HG03558 (cell line): ENCODE measurements at regions not wholly inside any gene's neighbourhood (a gene's known extent, or its start where the extent isn't known, plus 50 kb on each side); places are given as distances from the start of the nearest gene placed in this dataset.

ENCODE experiments used
- ATAC-seq: cut with Tn5 transposase; IDR thresholded peaks from one replicate; pipeline ENCODE4 v1.9.1; 2021; ENCODE audit warnings: moderate number of reproducible peaks; ENCODE audit not compliant: unreplicated experiment; ENCODE audit errors: extremely low read depth

DNA sequence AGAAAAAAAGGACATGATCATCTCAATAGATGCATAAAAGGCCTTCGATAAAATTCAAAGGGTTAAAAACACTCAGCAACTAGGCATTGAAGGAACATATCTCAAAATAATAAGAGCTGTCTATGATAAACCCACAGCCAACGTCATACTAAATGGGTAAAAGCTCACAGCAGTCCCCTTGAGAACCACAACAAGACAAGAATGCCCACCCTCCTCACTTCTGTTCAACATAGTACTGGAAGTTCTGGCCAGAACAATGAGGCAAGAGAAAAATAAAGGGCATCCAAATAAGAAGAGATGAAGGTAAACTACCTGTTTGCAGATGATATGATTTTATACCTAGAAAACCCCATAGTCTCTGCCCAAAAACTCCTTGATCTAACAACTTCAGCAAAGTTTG lies 619.7 kb upstream of the LMCD1 start:
- ATAC-seq = no peak

DNA sequence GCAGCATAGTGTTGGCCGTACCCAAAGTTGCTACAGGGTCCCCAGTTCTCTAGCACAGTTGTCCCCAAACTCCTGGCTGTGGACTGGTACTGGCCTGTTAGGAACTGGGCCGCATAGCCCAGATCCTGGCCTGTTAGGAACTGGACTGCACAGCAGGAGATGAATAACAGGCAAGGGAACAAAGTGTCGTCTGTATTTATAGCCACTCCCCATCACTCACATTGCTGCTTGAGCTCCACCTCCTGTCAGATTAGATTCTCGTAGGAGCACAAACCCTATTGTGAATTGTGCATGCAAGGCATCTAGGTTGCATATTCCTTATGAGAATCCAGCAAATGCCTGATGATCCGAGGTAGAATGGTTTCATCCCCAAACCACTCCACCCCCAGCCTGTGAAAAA lies 604.0 kb upstream of the LMCD1 start:
- ATAC-seq = no peak

DNA sequence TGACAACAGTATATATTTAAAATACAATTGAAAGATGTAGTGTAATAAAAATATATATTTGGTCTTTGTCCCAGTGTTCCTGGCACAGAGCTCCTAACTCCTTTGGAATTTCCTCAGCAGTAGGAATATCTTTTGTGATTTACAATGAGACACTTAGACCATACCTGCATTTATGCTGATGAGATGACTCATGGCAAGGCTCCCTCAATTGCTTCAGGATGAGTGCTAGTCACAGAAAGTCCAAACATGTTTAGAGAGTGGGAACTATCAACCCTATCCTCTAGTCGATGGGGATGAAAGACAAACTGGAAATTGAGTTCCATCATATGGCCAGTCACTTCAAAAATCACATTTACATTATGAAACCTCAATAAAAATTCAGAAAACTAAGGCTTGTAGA lies 588.3 kb upstream of the LMCD1 start:
- ATAC-seq = no peak

DNA sequence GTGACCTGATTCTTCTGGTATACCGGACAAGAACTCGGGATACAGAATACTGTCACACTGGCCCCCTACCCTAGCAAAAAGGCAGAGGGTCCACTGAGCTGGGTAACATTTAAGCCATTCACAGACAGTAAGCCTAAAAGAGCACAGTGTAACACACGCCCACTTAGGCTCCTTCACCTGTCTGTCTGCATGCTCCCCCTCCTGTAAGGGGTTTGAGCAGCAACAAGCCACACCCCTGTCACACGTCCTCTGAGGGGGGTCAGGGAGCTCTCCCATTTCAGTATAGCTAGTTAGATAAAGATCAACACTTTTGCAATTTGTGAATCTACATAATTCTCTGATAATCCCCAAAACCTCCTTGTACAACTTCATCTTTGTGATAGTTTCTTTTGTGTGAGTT lies 586.3 kb upstream of the LMCD1 start:
- no peak for ATAC-seq

DNA sequence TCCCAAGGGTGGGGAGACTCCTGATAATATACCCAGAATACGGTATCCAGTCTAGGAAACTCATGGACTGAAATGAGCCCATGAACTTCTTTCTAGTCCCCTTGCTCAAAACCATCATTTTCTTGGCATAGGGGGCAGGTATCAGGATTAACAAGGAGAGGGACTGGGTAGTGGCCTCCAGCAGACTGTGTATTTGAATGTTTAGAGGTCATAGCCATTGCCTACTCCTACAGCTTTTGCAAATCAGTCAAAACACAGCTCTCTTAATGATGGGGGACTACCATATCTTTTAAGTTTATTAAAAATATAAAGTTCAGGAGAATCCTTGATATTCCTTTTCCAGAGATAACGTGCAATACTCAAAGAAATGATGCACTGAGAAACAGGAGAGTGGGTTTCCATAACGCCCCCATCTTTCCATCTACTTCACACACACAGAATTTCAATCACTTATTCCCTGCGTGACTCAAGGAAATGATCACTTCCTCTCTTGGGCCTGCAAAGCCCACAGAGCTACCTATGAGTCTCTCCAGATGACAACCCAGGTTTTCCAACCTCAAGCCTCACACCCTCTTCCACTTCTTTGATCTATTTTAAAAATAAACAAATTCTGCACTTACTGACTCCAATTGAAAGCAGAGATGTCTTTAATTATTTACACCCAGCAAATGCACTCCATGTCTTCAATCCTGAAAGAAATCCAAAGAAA lies 584.0 kb upstream of the LMCD1 start:
- ATAC-seq = no peak

DNA sequence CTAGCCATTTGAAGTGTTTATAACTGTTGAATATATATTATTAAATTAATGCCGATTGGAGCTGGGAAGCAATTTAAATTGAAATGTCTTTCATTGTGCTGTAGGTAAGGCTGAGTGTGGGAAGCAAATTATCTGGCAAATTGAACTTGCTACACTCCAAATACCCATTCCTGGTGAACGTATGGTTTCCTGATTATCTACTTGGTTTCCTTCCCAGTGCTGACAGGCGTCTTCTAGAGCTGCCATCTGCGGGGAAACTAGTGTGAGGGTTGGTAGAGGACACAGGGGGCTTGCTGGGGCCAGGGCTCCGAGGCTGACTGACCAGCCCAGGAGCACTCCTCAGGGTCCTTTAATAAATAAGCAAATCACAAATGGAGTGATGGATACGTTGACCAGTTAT lies 581.4 kb upstream of the LMCD1 start:
- no peak for ATAC-seq

DNA sequence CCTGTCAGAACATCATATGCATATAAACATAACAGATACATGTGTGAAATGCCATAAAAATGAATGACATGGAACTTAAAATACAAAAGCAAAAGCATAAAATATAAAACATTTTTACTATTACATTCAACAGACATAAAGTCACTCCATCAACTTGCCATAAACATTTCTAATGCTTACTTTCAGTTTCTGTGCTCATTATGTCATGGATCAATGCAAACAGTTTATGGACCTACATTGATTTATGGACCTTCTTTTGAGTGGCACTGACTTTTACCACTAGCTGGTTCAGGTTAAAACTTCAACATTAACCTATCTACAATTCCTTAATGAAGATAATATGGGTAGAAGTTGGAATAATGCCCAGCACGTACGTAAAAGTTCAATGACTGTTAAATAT lies 577.4 kb upstream of the LMCD1 start:
- ATAC-seq = no peak

DNA sequence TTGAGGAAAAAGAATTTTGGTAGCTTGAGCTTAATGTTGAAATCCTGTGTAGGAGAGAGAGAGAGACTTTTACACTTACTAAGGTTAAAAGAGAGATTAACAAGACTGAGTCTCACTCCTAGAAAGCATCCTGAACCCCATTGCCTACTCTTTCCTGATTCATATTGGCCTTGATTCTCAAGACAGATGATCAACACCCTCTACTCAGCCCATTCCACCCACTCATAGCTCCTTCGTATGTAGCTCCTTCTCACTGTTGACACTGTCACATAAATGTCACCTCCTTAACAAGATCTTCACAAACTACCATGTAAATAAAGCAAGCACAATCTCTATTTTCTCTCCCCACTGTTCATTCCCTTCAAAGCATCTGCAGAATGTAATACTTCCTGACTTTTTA lies 574.6 kb upstream of the LMCD1 start:
- no peak for ATAC-seq

DNA sequence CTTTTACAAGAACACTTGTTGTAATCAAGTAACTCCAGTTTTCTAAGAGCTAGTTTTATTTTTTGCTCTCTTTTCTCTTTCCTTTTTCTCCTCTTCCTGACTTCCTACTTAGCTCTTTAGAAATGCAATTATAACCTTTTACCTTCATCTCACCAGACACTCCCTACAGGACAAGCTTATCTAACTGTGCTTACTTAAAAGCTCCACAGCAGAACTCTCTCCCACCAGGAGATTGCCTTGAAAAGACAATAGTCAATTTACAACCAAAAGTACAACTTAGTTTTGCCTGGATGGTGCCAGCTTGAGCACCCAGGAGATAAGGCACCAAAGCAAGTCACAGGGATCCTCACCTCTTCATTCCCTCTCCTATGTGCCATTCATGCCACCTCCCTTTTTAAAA lies 573.8 kb upstream of the LMCD1 start:
- ATAC-seq = no peak

DNA sequence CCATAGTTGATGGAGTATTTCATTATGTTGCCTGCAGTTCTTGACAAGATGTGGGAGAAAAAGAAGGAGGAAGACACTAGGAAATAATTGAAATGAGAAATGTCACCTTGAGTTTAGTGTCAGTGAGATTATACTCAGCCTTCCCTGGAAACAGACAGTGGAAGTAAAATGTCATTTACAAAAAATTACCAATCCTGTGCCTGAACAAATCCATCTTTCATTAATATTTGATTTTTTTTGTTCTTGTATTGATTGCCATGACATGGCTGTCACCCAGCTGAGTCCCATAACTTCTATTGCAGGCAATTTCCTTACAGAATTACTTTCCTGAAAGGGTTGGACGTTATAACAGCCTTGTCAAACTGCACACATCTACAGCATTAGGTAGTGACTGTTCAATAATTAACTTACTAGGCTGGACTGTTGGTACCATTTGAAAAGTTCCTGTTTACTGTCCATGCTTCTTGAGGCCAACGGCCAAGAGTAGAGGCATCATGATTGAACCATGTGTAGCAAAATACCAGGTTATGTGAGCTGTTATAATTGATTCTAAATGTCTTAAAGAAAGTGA lies 572.2 kb upstream of the LMCD1 start:
- no peak for ATAC-seq

DNA sequence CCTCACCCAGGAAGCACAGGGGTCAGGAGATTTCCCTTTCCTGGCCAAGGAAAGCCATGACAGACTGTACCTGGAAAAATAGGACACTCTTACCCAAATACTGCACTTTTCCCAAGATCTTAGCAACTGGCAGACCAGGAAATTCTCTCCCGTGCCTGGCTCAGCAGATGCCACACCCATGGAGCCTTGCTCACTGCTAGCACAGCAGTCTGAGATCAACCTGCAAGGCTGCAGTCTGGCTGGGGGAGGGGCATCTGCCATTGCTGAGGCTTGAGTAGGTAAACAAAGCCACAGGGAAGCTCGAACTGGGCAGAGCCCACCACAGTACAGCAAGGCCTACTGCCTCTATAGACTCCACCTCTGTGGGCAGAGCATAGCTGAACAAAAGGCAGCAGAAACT lies 567.3 kb upstream of the LMCD1 start:
- ATAC-seq = no peak

DNA sequence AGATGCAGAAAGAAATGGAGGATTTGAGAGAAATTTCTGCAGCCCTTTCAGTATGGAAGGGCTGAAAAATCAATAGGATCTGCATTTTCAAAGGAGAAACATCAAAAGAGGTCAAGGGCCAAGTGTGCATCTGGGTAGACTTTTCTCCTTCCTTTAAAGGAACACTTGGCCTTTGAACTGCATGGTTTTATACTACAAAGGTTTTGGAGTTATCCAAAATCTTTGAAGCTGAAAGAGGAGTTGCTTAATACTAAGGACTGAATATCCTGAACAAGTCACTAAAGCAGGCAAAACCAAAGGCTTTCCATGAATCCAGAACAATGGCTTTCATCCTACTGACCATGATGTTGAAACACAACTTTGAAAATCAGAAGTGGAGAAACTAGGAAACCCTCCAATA lies 553.7 kb upstream of the LMCD1 start:
- no peak for ATAC-seq

DNA sequence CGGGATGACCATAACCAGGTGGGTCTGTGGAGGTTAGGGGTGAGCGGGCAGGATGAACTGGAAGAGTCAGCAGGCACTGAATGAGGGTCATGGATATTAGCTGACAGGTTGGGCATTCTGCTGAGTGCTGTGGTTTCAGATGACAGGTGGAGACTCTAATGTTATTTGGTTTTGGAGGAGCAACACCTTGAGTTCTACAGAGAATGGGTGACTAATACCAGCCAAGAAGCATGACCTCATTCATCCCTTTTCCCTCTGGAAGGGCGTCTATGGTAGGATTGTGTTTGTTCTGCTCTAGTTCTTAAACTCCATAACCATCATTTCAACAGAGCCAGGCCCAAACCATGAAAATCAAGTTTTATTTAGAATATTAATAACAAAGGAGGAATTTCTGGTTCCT lies 550.7 kb upstream of the LMCD1 start:
- ATAC-seq = no peak

DNA sequence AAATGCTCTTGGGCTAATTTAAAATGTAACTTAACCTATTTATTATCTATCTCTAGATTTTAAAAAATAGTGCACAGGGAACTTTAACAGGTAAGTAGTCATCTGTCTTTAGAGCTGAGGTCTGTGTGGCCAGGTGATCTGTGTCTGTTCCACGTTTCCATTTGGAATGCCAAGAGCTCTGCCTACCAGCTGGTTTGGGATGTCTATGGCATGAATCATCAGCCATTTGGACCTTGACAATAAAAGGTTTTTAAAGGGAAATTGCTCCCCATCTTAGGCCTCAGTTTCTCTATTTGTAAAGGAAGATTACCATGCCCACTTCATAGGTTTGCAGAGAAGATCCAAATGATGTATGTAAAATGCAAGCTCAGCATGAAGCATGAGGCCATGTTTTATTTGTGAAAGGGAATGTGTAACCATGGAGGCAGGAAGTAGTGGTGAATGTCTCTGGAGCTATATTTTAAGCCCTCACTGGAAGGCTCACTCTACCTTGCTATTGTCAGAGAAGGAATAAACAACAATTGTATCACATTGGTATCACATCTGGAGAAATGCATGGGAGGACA lies 548.1 kb upstream of the LMCD1 start:
- no peak for ATAC-seq

DNA sequence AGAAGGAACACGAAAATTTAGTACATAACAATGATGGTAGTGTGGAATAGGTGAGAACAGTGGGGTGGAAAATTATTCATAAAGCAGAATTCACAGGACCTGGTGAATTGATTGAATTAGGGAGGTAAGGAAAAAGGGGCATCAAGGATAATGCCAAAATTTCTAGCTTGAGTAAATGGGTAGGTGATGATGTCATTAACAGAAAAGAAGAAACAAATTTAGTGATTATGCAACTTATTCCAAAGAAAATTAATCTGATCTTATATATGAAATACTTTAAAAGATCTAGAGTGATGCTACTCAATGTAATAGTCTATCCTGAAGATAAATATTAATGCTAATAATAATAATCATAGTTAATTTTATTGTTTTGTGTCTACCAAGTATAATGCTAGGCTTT lies 544.6 kb upstream of the LMCD1 start:
- no peak for ATAC-seq

DNA sequence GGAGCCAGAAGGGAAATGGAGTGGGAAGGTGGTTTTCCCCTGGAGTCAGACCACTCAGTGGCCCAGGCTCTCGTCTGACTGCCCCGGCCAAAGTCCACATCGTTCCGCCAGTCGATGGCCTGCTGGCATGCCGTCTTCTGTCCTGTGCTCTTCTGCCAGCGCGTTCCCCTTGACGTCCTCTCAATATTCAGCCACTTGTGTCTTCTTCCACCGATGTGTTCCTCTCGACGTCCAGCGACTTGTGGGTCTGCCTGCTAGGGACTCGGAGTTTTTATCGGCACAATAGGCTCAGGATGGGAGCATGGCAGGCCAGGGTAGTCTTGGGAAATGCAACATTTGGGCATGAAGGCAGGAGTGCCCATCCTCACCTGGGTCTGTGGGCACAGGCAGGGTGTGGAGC lies 542.5 kb upstream of the LMCD1 start:
- ATAC-seq = no peak

DNA sequence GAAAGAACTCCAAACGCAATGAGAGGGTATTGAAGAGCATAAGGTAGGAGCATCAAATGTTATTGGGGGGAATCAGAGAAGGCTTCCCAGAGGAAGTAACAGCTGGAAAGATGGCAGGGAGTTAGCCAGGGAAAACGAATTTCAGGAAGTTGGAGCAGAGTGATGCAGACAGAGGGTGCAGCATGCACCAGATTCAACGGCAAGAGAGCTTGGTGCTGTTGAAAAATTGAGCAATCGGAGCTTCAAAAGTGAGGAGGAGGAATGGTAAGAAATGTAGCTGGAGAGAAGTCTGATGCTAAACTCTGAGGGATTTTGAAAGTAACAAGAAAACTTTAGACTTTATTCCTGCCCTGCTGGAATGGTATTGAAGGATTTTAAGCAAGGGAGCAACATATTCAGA lies 541.0 kb upstream of the LMCD1 start:
- ATAC-seq = no peak

DNA sequence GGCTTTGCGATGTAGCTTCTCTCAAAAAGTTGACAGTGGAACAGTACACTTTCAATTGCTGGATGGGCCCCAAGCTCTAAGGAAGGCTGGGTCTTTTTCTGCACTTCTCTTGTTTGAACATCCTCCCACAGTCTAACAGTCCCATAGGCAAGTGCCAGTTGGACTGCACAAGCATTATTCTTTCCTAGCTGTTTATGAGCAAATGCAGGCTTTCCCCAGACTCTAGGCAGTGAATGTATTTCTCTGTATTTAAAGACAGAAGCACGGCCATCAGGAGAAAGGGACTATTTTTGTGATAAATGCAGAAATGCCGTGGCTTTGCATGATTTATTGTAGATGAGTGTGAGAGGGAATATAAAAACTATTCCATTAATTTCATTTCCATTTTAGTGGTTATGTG lies 539.3 kb upstream of the LMCD1 start:
- ATAC-seq = no peak

DNA sequence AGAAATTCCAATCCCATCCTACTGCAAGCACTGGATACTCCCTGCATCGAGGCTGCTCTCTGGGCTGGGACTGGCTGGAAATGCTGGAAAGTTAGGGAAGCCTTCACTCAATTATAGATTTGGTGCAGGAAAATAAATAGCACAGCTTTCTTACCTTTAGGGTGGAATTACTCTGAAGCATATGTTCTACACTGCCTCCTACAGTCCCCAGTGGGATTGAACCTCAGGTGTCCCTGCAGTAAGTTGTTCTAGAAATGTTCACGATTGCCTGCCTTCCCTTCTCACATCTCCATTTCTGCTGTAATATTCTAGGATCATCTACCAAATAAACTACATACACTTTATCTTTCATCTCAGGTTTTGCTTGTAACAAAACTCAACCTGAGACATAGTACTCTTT lies 536.7 kb upstream of the LMCD1 start:
- ATAC-seq = no peak

DNA sequence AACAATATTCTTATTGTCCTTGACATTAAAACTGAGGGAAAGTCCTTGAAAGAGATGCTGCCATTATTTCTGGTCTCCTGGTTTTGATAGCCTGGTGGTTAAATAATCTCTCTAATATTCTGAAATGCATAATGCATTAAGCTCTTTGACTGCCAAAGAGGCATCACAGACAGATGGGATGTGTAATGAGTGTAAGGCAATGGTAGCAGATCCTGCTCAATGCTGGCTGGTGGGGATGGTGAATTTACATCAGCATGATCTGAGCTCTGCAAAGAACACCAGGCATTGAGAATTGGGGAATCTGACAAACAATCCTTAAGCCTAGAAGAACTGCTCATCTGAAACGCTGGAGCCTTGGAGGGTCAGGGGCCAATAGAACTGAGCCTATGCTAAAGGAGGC lies 528.6 kb upstream of the LMCD1 start:
- no peak for ATAC-seq

DNA sequence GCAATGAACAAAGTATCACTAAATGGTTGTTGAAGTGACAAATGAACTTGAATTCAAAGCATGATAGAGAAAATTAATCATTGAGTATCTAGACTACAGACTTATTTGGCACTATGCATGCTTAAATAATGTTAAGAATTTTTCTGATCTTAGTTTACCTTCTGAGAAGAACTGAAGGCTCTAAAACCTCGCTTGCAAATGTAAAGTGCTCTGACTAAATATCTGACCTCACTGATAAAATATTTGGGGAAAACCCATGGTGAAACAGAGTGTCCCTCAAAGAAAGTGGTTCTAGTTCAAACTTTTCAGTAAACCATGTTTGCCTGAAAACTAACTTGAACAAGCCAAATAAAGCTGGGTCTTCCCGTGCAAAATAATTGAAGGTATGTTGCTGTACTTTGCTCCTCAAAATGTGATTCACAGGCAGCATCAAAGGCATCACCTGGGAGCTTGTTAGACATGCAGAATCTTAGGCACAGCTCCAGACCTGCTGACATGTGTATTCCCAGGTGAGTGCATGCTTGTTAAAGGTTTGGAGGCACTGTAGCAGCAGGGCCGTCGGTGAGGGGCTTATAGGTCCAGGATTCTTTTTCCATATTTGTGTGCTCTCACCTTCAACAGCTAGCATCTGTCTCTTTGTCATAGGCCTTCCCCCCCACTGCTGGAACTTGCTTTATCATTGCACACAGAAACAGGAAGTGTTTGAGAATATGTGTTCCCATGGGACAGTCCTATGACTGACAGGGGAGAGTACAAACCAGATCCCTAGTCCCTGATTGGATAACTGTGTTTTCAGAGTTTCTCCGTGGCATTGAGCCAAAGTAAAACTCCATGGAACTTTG lies 524.2 kb upstream of the LMCD1 start:
- no peak for ATAC-seq
